Upper lobe of left lung (tissue), 6 donors: ENCODE measurements at regions not wholly inside any gene's neighbourhood (a gene's known extent, or its start where the extent isn't known, plus 50 kb on each side); places are given as distances from the start of the nearest gene placed in this dataset.

Source experiments
- ATAC-seq, 2 donors: fragments of 200-7000 bp; cut with Tn5 transposase; one replicate each; pipeline ENCODE4 v1.9.1; 2022; ENCODE audit warnings: mild to moderate bottlenecking in 2 of 2, moderate library complexity in 2 of 2; ENCODE audit not compliant: low FRiP score in 2 of 2
- DNase-seq, 2 donors: peaks; one replicate each; pipeline ENCODE4 v3.0.0-alpha.2; 2019 to 2020
- H3K27ac ChIP-seq, 4 donors: fragments of 200-600 bp; sonication (generic); one replicate each; pipeline ENCODE4 v1.5.1; 2016 to 2019
- H3K27me3 ChIP-seq, 4 donors: fragments of 200-600 bp; sonication (generic); one replicate each; pipeline ENCODE4 v1.5.1; 2017 to 2019
- H3K36me3 ChIP-seq, 4 donors: fragments of 200-600 bp; sonication (generic); one replicate each; pipeline ENCODE4 v1.5.1; 2016 to 2019
- H3K4me1 ChIP-seq, 4 donors: fragments of 200-600 bp; sonication (generic); one replicate each; pipeline ENCODE4 v1.5.1; 2018 to 2019
- H3K4me3 ChIP-seq, 4 donors: fragments of 200-600 bp; sonication (generic); one replicate each; pipeline ENCODE4 v1.5.1; 2017 to 2019; ENCODE audit warnings: mild to moderate bottlenecking in 2 of 4, moderate library complexity in 1 of 4
- H3K9me3 ChIP-seq, 4 donors: fragments of 200-600 bp; sonication (generic); one replicate each; pipeline ENCODE4 v1.5.1; 2018 to 2019
- CTCF ChIP-seq, 6 experiments: fragments of 450-650 bp in 4 of 6; fragments of 200-600 bp in 2 of 6; sonication (generic) in 2 of 6; IDR thresholded peaks; one replicate each; pipeline ENCODE4 v1.5.1; 2016 to 2019; ENCODE audit warnings: antibody characterized with exemption in 6 of 6
- EP300 ChIP-seq, 4 donors: sonication (generic); formaldehyde crosslinking; IDR thresholded peaks; one replicate each; pipeline ENCODE4 v1.5.1; 2017; ENCODE audit warnings: antibody characterized with exemption in 4 of 4, control low read depth in 2 of 4
- POLR2A ChIP-seq, 4 donors: fragments of 450-650 bp; IDR thresholded peaks; one replicate each; pipeline ENCODE4 v1.5.1; 2016 to 2017; ENCODE audit warnings: antibody characterized with exemption in 4 of 4, mild to moderate bottlenecking in 2 of 4
- POLR2AphosphoS5 ChIP-seq, 2 donors: sonication (generic); formaldehyde crosslinking; IDR thresholded peaks; one replicate each; pipeline ENCODE4 v1.5.1; 2017; ENCODE audit warnings: antibody characterized with exemption in 2 of 2
- WGBS, 2 donors: methylation state at CpG; one replicate each; pipeline ENCODE4 v1.1.5; 2017 to 2018; 5-methylcytosine and 5-hydroxymethylcytosine counted together
- donor health status: DM: no; HTN: no; CAD: no; lungs with moderate emphysema.
- donor health status: DM: no; HTN: yes; CAD: no; lungs with severe emphysema.

- WGBS, 2 donors, result 82 to 84% methylated on average over 4 of the region's 4 CpGs
Measured at GRCh38 chr2:45224993-45225380, 215.7 kb upstream of the SIX2 start.

GRCh38 chr2:45224321-45224992 lies 215.2 kb upstream of the SIX2 start:
- no peaks in the 10 kb centered on the region for H3K9me3 ChIP-seq
- H3K36me3 ChIP-seq, result no peaks in the 10 kb centered on the region
- peaks cover 0 to 2% (median 0%) of the 10 kb centered on the region in 4 donors for H3K4me1 ChIP-seq
- H3K27ac ChIP-seq, result no peak overlapping the region
- H3K27me3 ChIP-seq, result no peaks in the 10 kb centered on the region
- ATAC-seq, result no peak
- no peak for TF ChIP-seq EP300 (IDR thresholded peaks at IDR 0.05)
- no peak for TF ChIP-seq CTCF (IDR thresholded peaks at IDR 0.05)
- TF ChIP-seq POLR2AphosphoS5 (IDR thresholded peaks at IDR 0.05), result no peak
- no peak for TF ChIP-seq POLR2A (IDR thresholded peaks at IDR 0.05)
- no peak for DNase-seq
- H3K4me3 ChIP-seq, result no peak overlapping the region
- WGBS, 2 donors, result 40 to 41% methylated on average over 13 of the region's 13 CpGs

More at GRCh38 chr2:45224993-45225380, 215.7 kb upstream of the SIX2 start:
- no peaks in the 10 kb centered on the region for H3K36me3 ChIP-seq
- no peak overlapping the region for H3K27ac ChIP-seq
- H3K9me3 ChIP-seq, result no peaks in the 10 kb centered on the region
- no peaks in the 10 kb centered on the region for H3K4me1 ChIP-seq
- ATAC-seq (no peak), DNase-seq (no peak)
- no peak overlapping the region for H3K4me3 ChIP-seq
- no peaks in the 10 kb centered on the region for H3K27me3 ChIP-seq
- TF ChIP-seq EP300 (IDR thresholded peaks at IDR 0.05) (no peak), POLR2A (IDR thresholded peaks at IDR 0.05) (no peak), POLR2AphosphoS5 (IDR thresholded peaks at IDR 0.05) (no peak), CTCF (IDR thresholded peaks at IDR 0.05) (no peak)

GRCh38 chr2:45223531-45223930 lies 214.3 kb upstream of the SIX2 start:
- TF ChIP-seq CTCF (IDR thresholded peaks at IDR 0.05), result no peak
- WGBS, 2 donors, result 68 to 85% methylated on average over 8 of the region's 8 CpGs
- peak in 1 of 2 donors; percentile 42 for DNase-seq

GRCh38 chr2:45220227-45220626 lies 211.0 kb upstream of the SIX2 start:
- Histone ChIP-seq H3K4me3 (no peak overlapping the region), H3K27ac (no peak overlapping the region), H3K9me3 (no peaks in the 10 kb centered on the region), H3K27me3 (no peaks in the 10 kb centered on the region), H3K36me3 (no peaks in the 10 kb centered on the region), H3K4me1 (peaks cover 0 to 9% (median 2%) of the 10 kb centered on the region in 4 donors)
- ATAC-seq (no peak), DNase-seq (peak in 1 of 2 donors; percentile 49)
- TF ChIP-seq CTCF (IDR thresholded peaks at IDR 0.05) (no peak), POLR2AphosphoS5 (IDR thresholded peaks at IDR 0.05) (no peak), POLR2A (IDR thresholded peaks at IDR 0.05) (no peak), EP300 (IDR thresholded peaks at IDR 0.05) (no peak)
- 33 to 43% methylated on average over 6 to 8 of the region's 8 CpGs for WGBS, 2 donors

More at GRCh38 chr2:45223531-45223930, 214.3 kb upstream of the SIX2 start:
- no peaks in the 10 kb centered on the region for H3K27me3 ChIP-seq
- H3K27ac ChIP-seq, result no peak overlapping the region
- no peaks in the 10 kb centered on the region for H3K9me3 ChIP-seq
- no peak overlapping the region for H3K4me3 ChIP-seq
- no peak for ATAC-seq
- no peaks in the 10 kb centered on the region for H3K36me3 ChIP-seq
- H3K4me1 ChIP-seq, result peaks cover 0 to 9% (median 2%) of the 10 kb centered on the region in 4 donors

- WGBS, 2 donors, result 36 to 54% methylated on average over 3 of the region's 3 CpGs
- ATAC-seq (peak; percentile 63 to 92), DNase-seq (peak; percentile 29 to 88)
- Histone ChIP-seq H3K4me3 (no peak overlapping the region), H3K36me3 (no peaks in the 10 kb centered on the region), H3K27me3 (no peaks in the 10 kb centered on the region), H3K27ac (peak overlapping the region in 3 of 4 donors; percentile 47 to 56 (median 55)), H3K4me1 (peaks cover 0 to 9% (median 2%) of the 10 kb centered on the region in 4 donors), H3K9me3 (no peaks in the 10 kb centered on the region)
- TF ChIP-seq POLR2AphosphoS5 (IDR thresholded peaks at IDR 0.05) (peak in 1 of 2 donors; percentile 31), EP300 (IDR thresholded peaks at IDR 0.05) (peak in 1 of 4 donors; percentile 45), POLR2A (IDR thresholded peaks at IDR 0.05) (no peak), CTCF (IDR thresholded peaks at IDR 0.05) (no peak)
Measured at GRCh38 chr2:45218931-45219339, 209.7 kb upstream of the SIX2 start.
